ENCODE measurements at regions not wholly inside any gene's neighbourhood (a gene's known extent, or its start where the extent isn't known, plus 50 kb on each side); places are given as distances from the start of the nearest gene placed in this dataset.

- DNase-seq (ENCODE audit: low read depth, low spot score), result no peak
These were observed 797.8 kb upstream of the GYPC start for GRCh38 chr2:125857971-125858794.

GRCh38 chr2:125861461-125861860 lies 794.5 kb upstream of the GYPC start:
- DNase-seq (ENCODE audit: low read depth, low spot score), result no peak

DNA sequence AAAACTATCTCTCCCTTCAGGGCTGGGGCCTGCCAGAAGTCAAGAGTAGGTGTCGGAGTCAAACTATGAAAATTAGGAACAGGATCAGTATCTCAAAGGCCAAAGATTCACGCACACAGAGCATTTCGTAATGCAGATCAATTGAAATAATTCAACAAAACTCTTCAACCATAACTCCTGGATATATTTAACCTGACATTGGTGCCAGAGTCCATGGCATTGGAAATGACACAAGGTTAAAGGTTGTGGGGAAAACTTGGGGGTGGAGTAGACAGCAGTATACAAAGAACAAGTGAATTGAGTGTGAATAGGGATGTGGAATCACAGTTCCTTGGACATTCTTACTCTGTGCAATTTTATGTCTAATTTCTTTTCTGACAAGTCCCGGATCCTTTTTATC lies 788.0 kb upstream of the GYPC start:
- DNase-seq (ENCODE audit: low read depth, low spot score), result no peak

GRCh38 chr2:125870264-125870663 lies 785.7 kb upstream of the GYPC start:
- DNase-seq (ENCODE audit: low read depth, low spot score), result peak; percentile 52

DNA sequence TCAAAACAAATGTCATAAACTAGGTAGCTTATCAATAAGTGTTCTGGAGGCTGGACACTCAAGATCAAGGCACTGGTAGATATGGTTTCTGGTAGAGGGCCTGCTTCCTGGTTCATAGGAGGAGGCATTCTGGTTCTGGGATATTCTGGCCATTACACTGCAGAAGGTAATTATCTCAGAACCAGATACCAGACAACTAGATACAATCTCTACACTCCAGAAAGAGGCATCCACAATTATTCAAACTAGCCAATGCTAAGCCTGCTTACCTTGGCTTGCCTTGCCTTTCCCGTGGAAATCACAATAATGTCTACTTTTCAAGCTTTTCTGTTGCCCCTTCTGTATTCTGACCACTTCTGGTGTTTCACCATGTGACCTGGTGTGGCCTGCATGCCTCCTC lies 785.2 kb upstream of the GYPC start:
- DNase-seq (ENCODE audit: low read depth, low spot score), result peak; percentile 21

GRCh38 chr2:125874564-125874963 lies 781.4 kb upstream of the GYPC start:
- DNase-seq (ENCODE audit: low read depth, low spot score), result no peak

DNA sequence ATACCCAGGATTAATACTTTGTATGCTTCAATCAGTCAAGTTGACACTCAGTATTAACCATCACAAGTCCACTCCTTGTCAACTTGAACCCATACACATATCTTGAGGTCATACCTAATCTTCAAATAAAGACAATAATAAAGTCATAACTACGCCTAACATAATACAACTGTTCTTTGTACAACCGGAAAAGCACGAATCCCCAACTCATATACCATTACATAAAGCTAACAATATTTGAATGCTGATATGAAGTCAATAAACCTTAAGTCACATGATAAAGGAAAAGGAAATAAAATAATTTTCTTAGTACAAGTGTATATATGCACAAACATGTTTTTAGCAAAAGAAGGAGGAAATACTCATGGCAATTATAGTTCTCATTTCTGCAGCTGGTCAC lies 770.6 kb upstream of the GYPC start:
- no peak for DNase-seq (ENCODE audit: low read depth, low spot score)

DNA sequence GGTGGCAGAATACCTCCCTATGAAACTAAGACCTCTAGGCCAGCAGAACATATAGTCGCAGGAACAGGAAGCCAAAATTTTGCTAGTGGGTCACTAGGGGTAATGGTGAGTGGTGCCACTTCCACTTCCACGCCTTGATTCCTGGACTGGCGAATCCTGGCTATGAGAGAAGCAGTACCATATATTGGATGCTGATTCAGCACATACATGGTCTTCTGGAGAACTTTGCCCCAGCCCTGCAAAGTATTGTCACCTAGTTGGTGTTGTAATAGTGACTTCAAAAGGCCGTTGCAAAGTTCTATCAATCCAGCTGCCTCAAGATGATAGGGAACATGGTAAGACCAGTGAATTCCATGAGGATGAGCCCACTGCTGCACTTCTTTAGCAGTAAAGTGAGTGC lies 769.8 kb upstream of the GYPC start:
- no peak for DNase-seq (ENCODE audit: low read depth, low spot score)

DNA sequence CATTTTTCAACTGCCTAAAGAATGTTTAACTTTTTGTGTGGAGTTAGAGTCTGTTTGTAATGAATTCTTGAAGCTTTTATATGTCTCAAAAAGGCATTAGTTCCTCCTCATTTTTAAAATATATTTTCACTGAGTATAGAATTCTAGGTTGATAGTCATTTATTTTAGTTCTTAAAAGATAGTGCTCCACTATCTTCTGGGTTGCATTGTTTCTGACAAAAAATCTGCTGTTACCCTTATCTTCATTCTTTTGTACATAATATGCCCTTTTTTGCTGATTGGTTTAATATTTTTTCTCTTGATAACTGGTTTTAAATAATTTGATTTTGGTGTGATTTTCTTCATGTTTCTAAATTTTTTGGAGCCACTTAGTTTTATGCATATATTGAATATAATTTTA lies 754.7 kb upstream of the GYPC start:
- DNase-seq (ENCODE audit: low read depth, low spot score), result no peak

GRCh38 chr2:125925891-125926546 lies 729.9 kb upstream of the GYPC start:
- no peak for DNase-seq (ENCODE audit: low read depth, low spot score)

GRCh38 chr2:125935559-125935958 lies 720.4 kb upstream of the GYPC start:
- DNase-seq (ENCODE audit: low read depth, low spot score), result no peak

GRCh38 chr2:125942585-125943424 lies 713.2 kb upstream of the GYPC start:
- no peak for DNase-seq (ENCODE audit: low read depth, low spot score)

DNA sequence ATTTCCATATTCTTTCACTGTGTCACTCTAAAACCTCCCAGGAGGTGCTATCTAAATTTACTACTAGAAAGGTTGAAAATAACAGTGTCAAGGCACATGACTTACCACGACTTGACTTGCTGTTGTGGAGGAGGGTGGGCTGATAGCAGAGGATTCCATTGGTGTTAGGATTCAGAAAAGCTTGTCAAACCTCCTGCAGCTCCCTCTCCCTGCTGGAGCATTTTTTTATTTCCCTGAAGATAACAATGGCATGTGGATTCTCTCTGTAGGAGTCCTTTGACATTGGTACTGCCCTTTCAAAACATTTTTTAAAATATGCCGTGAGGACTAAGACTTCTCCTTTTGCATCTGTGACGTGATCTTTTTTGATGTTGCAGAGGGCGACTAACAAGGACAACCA lies 696.9 kb upstream of the GYPC start:
- DNase-seq (ENCODE audit: low read depth, low spot score), result peak; percentile 23

DNA sequence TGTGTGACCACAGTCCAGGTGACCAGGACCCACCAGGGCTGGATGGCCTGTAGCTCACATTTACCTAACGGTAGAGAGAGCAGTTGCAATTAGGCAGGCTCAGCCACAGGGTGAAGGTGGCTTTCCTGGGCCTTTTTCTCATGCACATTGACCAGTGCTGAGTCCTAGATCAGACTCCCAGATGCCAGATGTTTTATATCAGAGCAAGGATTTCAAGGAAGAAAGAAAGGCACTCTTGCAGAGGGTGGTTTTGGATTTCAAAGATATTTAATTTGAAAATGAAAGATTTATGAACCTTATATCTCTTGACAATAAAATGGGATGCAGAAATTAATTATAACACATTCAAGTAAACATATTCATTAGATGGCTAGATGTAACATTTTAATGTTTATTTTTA lies 694.2 kb upstream of the GYPC start:
- no peak for DNase-seq (ENCODE audit: low read depth, low spot score)

DNA sequence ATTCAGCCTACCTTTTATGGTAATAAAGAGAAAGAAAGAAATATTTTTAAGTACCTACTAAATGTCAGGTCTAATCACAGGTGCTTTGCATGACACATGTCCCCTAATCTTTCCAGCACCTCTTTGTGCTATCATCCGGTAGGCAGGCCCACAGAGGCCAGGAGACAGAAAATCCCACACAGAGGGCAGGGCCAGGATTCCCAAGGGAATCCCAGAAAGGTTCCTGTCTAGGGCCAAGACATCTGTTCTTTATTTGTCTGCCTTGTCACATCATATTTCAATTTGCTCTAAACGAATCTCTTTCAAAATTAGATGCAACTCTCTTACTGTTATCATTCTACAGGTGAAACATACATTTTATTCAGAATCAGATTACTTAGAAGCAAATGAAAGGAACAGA lies 676.1 kb upstream of the GYPC start:
- DNase-seq (ENCODE audit: low read depth, low spot score), result no peak

DNA sequence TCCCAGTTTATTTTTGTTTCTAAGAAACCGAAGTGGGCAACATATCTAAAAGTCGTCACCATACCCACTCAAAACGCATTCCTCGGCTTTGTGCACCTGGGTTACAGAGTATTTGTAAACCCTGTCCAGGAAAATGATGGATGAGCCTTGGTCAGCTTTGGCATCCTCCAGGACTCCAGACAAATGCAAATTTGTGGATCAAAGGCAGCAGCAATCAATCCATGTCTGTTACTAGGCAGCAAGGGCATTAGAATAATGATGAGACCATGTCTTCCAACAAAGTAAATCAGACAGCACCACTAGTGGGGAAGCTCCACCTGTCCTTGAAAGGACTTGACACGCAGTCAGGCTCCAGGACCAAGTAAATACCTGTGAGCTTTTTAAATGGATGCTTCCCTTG lies 672.6 kb upstream of the GYPC start:
- peak; percentile 68 for DNase-seq (ENCODE audit: low read depth, low spot score)

DNA sequence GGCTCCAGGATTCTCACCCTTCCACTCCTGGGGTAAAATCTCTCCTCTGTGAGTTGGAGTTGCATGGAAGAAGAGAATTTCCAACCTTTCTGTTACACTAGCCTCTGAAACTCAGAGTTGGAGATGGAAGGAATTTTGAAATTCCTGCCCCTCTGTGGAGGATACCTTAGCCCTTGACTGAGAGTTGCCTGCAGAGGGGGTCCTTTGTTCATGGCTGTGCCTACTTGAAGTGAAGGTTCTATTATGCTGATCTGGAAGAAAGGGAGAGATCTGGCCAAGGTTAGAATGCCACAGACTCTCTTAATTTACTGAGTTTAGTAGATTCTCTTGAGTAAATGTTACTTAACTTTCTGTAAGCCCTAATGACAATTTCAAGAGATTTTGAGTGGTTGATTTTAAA lies 626.6 kb upstream of the GYPC start:
- peak; percentile 47 for DNase-seq (ENCODE audit: low read depth, low spot score)

DNA sequence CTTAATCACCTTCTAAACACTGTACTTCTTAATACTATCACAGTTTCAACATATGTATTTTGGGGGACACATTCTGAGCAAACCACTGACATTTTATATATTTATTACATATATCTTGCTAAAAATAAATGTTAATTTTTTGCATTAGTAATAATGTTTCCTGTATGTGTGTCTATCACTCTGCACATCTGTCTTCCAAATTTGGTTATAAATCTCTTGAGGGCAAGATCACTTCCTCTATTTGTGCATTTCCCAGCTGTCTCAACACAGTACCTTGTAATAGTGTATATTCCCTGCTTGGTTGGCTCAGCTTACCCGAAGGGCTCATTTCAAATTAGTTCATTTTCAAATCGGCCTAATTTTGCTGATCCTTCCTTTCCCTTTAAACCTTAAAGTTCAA lies 617.1 kb upstream of the GYPC start:
- DNase-seq (ENCODE audit: low read depth, low spot score), result no peak

DNA sequence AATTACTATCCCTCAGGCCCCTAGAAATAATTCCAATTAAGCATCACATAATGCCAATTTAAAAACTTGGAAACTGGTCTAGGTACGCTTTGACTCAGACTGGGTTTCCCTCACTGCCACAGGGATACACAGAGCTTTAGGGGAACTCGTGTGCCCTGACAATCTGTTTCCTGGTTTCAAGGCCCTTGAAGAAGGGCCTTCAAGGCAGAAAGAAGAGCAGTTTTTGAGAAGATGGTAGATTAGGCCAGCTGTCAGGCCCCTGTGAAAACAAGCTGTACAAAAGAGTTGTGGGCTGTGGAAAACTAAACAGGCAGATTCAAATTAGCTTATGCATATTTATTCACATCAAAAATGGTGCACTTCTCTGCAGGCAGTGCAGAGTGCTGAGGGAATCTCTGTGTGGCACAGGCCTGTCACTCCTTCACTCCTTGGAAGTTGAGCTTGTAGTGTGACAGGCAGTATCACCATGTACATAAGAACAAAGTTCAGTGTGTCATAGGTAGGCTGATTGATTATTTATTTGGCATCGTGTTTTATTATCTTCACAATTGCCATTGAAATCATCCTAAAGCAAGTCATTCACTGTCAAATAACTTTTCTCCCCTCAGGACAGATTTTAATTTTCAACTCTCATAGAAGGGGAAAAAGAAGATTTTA lies 614.4 kb upstream of the GYPC start:
- no peak for DNase-seq (ENCODE audit: low read depth, low spot score)

GRCh38 chr2:126042089-126042488 lies 613.9 kb upstream of the GYPC start:
- no peak for DNase-seq (ENCODE audit: low read depth, low spot score)

- no peak for DNase-seq (ENCODE audit: low read depth, low spot score)
These were observed 607.2 kb upstream of the GYPC start for GRCh38 chr2:126048719-126049118.

DNA sequence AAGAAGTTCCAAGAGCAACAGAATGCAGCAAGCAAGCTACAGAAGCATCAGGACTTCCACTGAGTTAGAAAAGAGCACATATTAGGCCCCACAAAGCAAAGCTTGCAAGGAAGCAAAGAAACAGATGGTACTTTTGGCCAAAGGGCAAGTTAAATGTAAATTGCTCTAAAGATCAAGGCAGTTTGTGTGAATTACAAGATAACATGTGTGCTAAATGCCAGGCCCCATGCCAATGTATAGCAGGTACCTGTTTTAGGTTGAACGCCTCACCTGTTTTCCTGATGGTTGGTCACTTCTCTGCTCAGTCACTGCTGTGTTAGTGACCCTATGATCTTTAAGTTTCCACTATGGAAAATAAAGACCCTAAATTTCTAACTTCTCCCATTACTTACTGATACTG lies 606.5 kb upstream of the GYPC start:
- no peak for DNase-seq (ENCODE audit: low read depth, low spot score)

Measured in ELF-1 (cell line).